Stimulated activated memory B cell treated with anti-CD40 and anti-IgM and Interleukin-4, amounts not matched to agents 10 μg/mL and 1 μg/mL and 100 μg/mL, for 72 hours (primary cell): ENCODE measurements at regions not wholly inside any gene's neighbourhood (a gene's known extent, or its start where the extent isn't known, plus 50 kb on each side); places are given as distances from the start of the nearest gene placed in this dataset.

Experiments used
- ATAC-seq: fragments of 150-1000 bp; cut with Tn5 transposase; 2 replicates; pipeline ENCODE4 v1.10.0; 2021
- H3K27ac Mint-ChIP-seq: one replicate; pipeline ENCODE4 v1.8.0; 2022; ENCODE audit warnings: mild to moderate bottlenecking, mixed read lengths
- H3K27me3 Mint-ChIP-seq: one replicate; pipeline ENCODE4 v1.8.0; 2022; ENCODE audit warnings: mixed read lengths
- H3K36me3 Mint-ChIP-seq: one replicate; pipeline ENCODE4 v1.8.0; 2022; ENCODE audit warnings: mixed read lengths
- H3K4me1 Mint-ChIP-seq: one replicate; pipeline ENCODE4 v1.8.0; 2022; ENCODE audit warnings: mixed read lengths
- H3K4me3 Mint-ChIP-seq: one replicate; pipeline ENCODE4 v1.8.0; 2022; ENCODE audit warnings: mild to moderate bottlenecking, moderate library complexity, mixed read lengths
- H3K9me3 Mint-ChIP-seq: one replicate; pipeline ENCODE4 v1.8.0; 2022; ENCODE audit warnings: mixed read lengths

DNA sequence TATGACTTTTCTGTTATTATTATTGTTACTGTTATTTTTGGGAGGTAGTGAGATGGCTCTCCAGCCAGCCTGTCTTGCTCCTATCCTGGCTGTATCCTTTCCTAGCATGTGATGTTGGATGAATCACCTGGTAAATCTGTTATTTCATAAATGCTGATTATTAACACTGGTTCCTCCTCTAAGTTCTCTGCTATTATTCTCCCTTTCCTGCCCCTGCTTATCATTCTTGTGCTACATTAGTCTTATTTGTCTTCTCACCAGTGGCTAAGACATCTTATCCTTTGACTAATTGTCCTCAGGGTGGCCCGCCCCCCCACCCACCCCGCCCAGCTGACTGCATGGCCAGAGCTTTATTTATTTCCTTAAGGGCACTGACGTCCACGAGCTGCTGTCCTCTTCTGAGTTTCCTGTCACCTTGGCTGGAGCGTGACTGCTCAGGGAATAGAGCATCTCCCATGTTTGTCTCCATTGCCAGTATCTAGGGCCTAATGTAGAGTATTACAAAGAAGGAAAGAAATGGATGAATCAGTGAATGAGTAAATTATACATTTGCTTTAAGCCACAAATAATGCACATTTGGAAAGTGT is 110.1 kb upstream of the KLF6 start:
- Mint-ChIP-seq H3K4me1 (peaks cover 47% of the 10 kb centered on the region), H3K27me3 (no peaks in the 10 kb centered on the region), H3K4me3 (no peak overlapping the region), H3K27ac (peak overlapping the region; percentile 90), H3K9me3 (peaks cover 2% of the 10 kb centered on the region), H3K36me3 (peaks cover 6% of the 10 kb centered on the region)
- ATAC-seq: no peak

DNA sequence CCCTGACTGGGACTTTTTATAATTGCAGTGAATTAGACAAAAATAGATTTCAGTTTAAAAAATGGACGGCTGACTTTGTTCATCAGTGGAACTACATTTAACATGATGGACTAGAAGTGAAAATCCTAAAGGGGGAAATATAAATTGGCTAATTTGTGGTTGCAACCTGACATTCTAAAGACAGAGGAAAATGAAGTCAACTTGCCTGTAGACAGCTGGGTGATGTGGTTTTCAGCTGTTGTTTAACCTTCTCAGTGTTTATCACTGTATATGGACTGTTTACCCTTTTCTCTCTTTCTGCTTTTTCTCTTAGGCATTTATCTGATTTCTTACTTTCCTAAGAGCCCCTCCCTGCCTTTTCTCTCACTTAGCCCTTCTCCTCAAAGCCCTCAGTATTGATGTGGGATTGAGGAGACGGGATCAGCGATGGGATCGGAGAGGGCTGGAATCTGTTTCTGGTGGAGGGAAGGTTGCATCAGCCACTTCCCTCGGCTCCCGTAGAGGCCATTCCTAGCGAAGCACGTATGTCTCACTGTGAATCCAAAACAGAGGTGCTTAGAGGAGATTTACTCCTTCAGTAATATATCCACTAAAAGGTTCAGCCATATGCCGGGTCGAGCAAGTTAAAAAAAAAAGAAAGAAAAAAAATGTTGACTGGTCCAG is 109.0 kb upstream of the KLF6 start:
- peak; percentile 75 for ATAC-seq
- Mint-ChIP-seq H3K9me3 (no peaks in the 10 kb centered on the region), H3K27me3 (no peaks in the 10 kb centered on the region), H3K4me1 (peaks cover 39% of the 10 kb centered on the region), H3K4me3 (no peak overlapping the region), H3K27ac (peak overlapping the region; percentile 90), H3K36me3 (no peaks in the 10 kb centered on the region)

DNA sequence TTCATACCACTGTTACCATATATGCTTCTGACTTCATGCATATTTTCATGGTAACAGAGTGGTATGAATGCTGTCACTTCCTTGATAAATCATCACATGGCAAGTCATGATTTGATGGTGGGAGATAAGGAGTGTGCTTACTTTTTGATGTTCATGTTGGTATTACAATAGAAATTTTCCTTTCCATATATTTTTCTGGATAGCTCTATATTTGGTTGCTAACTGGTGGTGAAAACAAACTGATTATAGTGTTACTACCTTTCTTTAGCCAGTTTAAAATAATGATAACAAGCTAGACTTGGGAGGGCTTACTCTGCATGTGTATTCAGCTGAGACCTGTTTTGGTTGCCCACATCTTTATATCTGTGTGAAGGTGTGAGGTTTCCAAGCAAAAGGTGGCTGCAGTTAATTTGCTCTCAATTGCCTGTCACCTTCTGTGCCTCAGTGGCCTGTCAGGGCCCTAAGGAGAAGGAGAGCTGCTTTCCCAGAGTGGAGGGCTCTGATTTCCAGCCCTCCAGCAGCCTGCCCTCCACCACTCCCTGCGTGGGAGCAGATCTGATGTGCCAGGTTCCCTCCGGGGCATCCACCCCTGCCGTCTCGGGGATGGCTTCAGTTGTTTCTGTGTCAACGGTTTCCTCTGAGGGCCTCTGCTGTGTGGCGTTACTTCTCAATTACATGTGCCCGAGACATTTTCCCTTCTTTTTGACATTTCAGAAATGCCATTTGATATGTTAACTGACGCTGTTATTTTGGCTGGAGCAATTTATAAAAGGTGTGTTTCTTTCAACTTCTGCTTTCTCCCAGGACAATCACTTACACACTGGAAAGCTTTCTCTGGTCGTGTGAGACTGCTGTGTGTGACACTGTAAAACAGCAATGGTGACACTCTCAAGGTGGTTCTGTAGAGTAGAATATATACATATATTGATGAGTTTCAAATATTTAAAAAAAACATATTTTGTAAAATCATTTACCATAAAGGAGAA is 107.7 kb upstream of the KLF6 start:
- Mint-ChIP-seq H3K27ac (peak overlapping the region; percentile 90), H3K9me3 (no peaks in the 10 kb centered on the region), H3K27me3 (no peaks in the 10 kb centered on the region), H3K4me1 (peaks cover 43% of the 10 kb centered on the region), H3K36me3 (no peaks in the 10 kb centered on the region), H3K4me3 (no peak overlapping the region)
- ATAC-seq: peak; percentile 71

DNA sequence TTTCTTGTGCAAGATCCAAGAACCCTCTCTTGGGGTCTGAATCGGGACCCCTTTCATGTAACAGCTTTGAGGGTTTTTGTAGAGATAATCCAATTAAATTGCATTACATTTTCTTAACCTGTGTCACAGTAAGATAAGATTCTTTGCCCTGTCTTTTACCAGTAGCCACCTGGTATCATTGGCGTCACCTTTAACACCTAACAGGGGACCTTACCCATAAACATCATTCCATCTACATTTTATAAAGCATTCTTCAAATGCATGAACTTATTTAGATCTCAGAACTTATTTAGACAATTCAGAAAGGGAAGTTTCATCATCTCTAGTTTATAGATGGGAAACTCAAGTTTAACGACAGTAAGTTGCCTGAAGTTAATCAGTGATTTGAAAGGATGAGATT is 106.4 kb upstream of the KLF6 start:
- no peak for ATAC-seq
- H3K36me3 Mint-ChIP-seq: no peaks in the 10 kb centered on the region
- no peak overlapping the region for H3K4me3 Mint-ChIP-seq
- H3K4me1 Mint-ChIP-seq: peaks cover 56% of the 10 kb centered on the region
- no peaks in the 10 kb centered on the region for H3K27me3 Mint-ChIP-seq
- no peaks in the 10 kb centered on the region for H3K9me3 Mint-ChIP-seq
- H3K27ac Mint-ChIP-seq: no peak overlapping the region

DNA sequence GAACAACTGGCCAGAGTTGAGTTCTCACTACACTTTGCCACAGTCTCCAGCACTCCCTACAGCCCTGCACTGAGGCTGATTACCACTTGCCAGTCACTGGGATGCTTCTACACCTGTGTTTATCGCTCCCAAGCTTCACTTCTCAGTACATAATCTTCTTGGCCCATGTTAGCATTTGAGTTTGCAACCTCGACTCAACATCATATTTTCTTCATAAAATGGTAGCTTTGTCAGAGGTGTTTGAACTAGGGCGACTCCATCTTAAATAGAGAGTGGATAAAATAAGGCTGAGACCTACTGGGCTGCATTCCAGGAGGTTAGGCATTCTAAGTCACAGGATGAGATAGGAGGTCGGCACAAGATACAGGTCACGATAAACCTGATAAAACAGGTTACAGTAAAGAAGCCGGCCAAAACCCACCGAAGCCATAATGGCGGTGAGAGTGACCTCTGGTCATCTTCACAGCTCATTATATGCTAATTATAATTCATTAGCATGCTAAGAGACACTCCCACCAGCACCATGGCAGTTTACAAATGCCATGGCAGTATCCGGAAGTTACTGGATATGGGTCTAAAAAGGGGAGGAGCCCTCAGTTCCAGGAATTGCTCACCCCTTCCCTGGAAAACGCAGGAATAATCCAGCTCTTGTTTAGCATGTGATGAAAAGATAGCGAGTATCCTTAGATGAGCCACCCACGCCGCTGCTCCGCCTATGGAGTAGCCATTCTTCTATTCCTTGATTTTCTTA is 105.8 kb upstream of the KLF6 start:
- Mint-ChIP-seq H3K9me3 (no peaks in the 10 kb centered on the region), H3K36me3 (no peaks in the 10 kb centered on the region), H3K4me1 (peaks cover 57% of the 10 kb centered on the region), H3K27me3 (no peaks in the 10 kb centered on the region), H3K4me3 (no peak overlapping the region), H3K27ac (no peak overlapping the region)
- ATAC-seq: no peak

DNA sequence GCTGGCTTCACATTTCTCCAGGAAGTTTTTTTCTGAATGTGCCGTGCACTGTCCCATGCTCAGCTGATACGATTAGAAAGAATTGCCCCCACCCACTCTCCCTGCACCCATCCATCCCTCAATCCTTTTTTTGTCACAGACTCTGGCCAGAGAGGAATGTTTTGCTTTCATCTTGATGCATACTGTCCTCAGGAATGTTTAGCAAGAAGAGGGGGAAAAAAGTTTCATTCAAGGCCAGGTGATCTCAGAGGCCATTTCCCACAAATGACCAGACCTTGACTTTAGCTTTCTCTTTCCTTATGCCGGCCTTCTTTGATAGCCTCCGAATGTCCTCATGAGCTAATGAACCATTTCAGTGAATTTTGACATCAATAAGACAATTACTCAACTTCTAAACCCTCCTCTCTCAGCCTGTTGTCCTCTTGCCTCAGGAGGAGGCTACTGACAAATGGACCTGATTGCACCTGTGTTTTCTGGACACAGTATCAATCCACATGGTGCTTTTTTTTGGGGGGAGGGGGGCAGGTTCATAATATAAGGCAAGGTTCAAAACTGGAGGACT is 105.0 kb upstream of the KLF6 start:
- Mint-ChIP-seq H3K36me3 (no peaks in the 10 kb centered on the region), H3K4me3 (no peak overlapping the region), H3K9me3 (no peaks in the 10 kb centered on the region), H3K27me3 (no peaks in the 10 kb centered on the region), H3K27ac (peak overlapping the region; percentile 30), H3K4me1 (peaks cover 55% of the 10 kb centered on the region)
- no peak for ATAC-seq

DNA sequence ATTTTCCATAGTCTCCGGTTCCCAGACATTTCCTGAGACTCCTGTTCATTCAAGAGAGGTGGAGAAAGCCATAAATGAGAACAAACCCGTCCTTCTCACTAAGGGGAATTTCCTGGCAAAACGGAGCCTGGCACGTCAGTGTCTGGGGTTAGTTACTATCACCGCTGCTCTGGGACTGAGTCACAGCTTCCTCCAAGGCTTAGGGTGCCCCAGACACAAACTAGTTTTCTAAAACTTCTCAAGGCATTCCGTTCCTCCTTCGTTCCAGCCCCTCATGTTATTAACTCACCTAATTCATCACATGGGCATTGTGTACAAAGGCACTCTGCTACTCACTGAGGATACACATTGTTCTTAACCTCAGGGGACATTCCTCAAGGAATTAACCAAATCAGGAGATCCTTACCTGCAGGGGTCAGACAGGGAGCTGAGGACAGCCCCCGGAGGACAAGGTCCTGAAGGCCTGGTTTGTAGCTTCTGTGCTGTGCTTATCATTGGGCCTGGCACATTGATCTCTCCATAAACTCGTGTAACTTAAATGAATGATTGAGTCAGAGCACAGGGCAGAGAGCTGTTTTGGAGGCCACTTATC is 103.0 kb upstream of the KLF6 start:
- peak overlapping the region; percentile 7 for H3K4me3 Mint-ChIP-seq
- peaks cover 47% of the 10 kb centered on the region for H3K4me1 Mint-ChIP-seq

DNA sequence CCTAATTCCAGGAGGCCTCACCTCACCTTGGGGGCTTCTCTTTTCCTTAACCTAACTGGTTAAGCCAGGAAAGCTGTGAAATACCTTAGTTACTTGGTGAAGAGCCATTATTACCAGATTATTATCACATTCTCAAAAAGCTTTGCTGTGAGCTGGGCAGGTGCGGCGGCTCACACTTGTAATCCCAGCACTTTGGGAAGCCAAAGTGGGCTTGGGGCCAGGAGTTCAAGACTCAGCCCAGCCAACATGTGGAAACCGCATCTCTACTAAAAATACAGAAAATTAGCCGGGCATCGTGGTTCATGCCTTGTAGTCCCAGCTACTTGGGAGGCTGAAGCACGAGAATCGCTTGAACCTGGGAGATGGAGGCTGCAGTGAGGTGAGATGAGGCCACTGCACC is 102.4 kb upstream of the KLF6 start:
- Mint-ChIP-seq H3K4me3 (no peak overlapping the region), H3K27me3 (no peaks in the 10 kb centered on the region), H3K36me3 (no peaks in the 10 kb centered on the region), H3K9me3 (no peaks in the 10 kb centered on the region), H3K4me1 (peaks cover 47% of the 10 kb centered on the region), H3K27ac (peak overlapping the region; percentile 88)
- ATAC-seq: peak; percentile 38

More for the DNA sequence above, 103.0 kb upstream of the KLF6 start:
- Mint-ChIP-seq H3K27me3 (no peaks in the 10 kb centered on the region), H3K9me3 (no peaks in the 10 kb centered on the region), H3K27ac (peak overlapping the region; percentile 88), H3K36me3 (no peaks in the 10 kb centered on the region)
- ATAC-seq: peak; percentile 91

DNA sequence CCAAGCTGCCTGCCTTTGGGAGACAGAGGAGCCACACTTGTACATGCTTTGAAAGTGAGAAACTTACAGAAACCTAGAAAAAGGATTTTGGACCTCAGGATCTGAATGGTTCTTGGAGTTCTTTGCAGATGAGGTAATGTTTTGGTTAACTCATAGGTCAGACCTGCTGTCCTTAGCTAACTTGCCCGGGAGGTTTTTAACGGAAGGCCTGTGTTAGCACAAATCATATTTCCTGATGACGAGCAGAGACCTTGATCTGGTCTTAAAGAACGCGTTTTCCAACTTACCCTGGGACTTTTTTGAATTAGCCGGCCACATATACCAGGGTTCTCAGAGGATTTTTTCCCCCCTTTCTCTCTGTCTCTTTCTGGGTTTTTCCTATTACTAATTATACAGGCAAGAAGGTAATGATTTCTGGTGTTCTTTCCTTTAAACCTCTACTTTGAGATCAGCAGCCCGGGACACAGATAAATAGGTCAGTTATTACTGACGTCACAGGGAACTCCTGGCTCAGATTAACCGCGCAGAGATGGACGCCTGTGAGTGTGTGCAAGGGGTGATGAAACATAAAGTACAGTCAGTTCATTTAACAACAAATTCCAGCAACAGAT is 101.7 kb upstream of the KLF6 start:
- Mint-ChIP-seq H3K27me3 (no peaks in the 10 kb centered on the region), H3K27ac (peak overlapping the region; percentile 88), H3K4me3 (no peak overlapping the region), H3K4me1 (peaks cover 40% of the 10 kb centered on the region), H3K36me3 (peaks cover 4% of the 10 kb centered on the region), H3K9me3 (no peaks in the 10 kb centered on the region)
- peak; percentile 62 for ATAC-seq

DNA sequence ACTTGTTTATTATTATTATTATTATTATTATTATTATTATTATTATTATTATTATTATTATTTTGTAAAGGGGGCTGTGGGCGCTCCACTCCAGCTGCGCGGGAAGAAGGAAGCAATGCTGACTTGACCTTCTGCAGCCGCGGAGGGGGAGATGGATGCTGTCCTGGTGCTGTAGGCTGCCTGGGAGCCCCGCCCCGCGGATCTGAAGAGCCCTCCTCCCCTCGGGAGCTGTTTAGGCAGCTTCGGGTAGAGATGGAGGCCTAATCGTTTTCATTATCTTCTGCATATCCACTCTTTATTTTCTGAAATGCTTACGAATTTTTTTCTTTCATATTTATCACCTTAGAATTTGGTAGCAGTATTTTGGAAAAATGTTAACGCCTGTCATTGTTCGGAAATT is 101.2 kb upstream of the KLF6 start:
- peaks cover 39% of the 10 kb centered on the region for H3K4me1 Mint-ChIP-seq
- no peak overlapping the region for H3K4me3 Mint-ChIP-seq
- no peaks in the 10 kb centered on the region for H3K27me3 Mint-ChIP-seq
- H3K27ac Mint-ChIP-seq: peak overlapping the region; percentile 88
- no peaks in the 10 kb centered on the region for H3K9me3 Mint-ChIP-seq
- no peak for ATAC-seq
- peaks cover 7% of the 10 kb centered on the region for H3K36me3 Mint-ChIP-seq

DNA sequence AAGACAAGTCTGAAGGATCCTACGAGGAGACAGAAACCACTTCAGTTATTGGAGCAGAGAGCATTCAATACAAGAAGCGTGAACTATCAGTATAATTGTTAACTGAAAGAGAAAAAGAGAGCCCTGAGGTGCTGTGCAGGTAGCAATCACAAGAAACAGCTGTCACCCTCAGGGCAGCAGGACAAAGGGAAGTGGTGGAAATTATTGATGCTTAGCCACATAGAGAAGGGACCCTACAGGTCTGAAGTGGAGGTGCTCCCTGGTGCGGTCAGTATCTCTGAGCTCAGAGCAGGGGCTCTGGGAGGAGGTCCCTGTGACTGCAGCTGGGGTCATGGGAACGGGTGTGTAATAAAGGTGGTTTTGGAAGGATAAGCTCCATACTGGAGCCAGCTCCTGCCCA is 97.8 kb upstream of the KLF6 start:
- Mint-ChIP-seq H3K4me1 (peaks cover 46% of the 10 kb centered on the region), H3K9me3 (no peaks in the 10 kb centered on the region), H3K4me3 (no peak overlapping the region), H3K27me3 (no peaks in the 10 kb centered on the region), H3K27ac (peak overlapping the region; percentile 18), H3K36me3 (peaks cover 7% of the 10 kb centered on the region)
- ATAC-seq: peak; percentile 31

DNA sequence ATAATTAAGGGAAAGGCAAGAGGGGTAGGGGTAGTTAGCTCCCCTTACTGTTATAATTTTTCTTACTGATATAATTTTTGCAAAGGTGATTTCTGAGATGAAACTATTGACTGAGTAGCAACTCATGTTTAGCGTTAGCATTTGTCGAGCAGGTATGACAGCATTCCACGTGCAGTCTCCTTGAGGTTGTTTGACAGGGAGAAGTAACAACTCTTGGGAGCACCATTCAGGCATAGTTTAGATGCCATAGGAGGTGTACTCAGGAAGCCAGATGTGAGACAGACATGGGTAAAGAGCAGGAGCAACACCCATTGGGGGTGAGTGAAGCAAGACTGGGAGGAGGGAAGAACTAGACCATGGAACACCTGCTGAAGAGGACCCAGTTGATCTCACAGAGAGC is 96.6 kb upstream of the KLF6 start:
- no peak for ATAC-seq
- Mint-ChIP-seq H3K9me3 (no peaks in the 10 kb centered on the region), H3K27ac (peak overlapping the region; percentile 18), H3K36me3 (peaks cover 7% of the 10 kb centered on the region), H3K4me3 (no peak overlapping the region), H3K4me1 (peaks cover 39% of the 10 kb centered on the region), H3K27me3 (no peaks in the 10 kb centered on the region)

DNA sequence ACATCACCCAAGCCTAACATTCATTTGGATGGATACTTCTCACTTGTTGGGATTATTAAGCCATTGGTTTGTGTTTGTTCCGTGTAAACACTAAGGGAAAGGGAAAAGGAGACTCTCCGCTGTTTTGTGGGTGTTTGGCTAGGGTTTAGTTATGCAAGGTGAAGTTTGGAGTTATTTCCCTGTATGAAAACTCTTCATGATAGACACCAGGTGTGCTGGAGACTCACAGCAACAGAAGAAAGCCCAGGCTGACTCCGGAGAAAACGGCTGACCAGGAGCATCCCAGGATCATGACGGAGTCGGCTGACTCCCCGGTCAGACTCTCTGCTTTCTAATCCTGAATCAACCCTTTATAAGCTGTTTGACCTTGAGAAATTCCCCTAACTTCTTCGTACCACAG is 94.1 kb upstream of the KLF6 start:
- no peaks in the 10 kb centered on the region for H3K9me3 Mint-ChIP-seq
- H3K27me3 Mint-ChIP-seq: no peaks in the 10 kb centered on the region
- peak overlapping the region; percentile 69 for H3K27ac Mint-ChIP-seq
- H3K36me3 Mint-ChIP-seq: peaks cover 7% of the 10 kb centered on the region
- ATAC-seq: no peak
- H3K4me1 Mint-ChIP-seq: peaks cover 51% of the 10 kb centered on the region
- H3K4me3 Mint-ChIP-seq: no peak overlapping the region
